SH-SY5Y (cell line): ENCODE measurements at regions not wholly inside any gene's neighbourhood (a gene's known extent, or its start where the extent isn't known, plus 50 kb on each side); places are given as distances from the start of the nearest gene placed in this dataset.

ENCODE experiments used
- GATA2 ChIP-seq: IDR thresholded peaks from 2 replicates; pipeline ENCODE4 v1.6.1; 2011; ENCODE audit warnings: mild to moderate bottlenecking, low read depth, low read length
- GATA3 ChIP-seq: IDR thresholded peaks from 2 replicates; pipeline ENCODE4 v1.6.1; 2011; ENCODE audit warnings: low read depth, mild to moderate bottlenecking, low read length, moderate library complexity

DNA sequence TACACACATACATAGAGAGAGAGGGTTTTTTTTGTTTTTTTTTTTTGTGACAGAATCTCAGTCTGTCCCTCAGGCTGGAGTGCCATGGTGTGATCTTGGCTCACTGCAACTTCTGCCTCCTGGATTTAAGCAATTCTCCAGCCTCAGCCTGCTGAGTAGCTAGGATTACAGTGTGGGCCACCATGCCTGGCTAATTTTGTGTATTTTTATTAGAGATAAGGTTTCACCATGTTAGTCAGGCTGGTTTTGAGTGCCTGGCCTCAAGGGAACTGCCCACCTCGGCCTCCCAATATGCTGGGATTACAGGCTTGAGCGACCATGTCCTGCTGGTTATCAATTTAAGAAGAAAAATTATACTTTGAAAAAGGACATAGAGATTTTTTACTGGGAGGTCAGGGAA, 710.6 kb downstream of the SLC6A15 start:
- no peak for TF ChIP-seq GATA3
- TF ChIP-seq GATA2 = no peak

DNA sequence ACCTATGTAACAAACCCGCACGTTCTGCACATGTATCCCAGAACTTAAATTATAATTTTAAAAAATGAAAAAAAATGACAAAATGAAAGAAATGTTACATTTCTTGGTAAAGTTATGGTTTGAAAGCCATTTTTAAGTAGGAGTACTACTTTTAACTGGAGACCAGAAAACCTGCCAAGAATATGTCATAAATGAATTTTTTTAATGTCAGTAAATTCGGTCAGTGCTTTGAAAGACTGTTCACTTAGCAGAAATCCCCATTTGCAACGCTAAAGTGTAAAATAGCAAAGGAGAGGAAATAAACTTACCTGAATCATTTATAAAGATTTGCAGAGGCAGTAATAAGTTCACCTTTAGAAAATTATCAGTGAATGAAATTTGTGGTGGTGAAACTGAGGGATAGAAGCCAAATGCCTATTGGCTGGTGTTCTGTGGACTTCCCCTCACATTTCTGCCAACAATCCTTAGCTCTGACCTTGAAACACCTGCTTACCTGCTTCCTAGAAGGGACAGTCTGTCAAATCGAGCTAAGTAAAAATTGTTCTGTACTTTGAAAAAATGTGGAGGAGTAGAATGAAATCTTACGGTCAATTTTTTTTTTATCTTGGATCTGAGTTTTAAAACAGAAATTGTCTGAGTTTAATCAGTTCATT, 714.2 kb downstream of the SLC6A15 start:
- no peak for TF ChIP-seq GATA2
- TF ChIP-seq GATA3 = no peak

DNA sequence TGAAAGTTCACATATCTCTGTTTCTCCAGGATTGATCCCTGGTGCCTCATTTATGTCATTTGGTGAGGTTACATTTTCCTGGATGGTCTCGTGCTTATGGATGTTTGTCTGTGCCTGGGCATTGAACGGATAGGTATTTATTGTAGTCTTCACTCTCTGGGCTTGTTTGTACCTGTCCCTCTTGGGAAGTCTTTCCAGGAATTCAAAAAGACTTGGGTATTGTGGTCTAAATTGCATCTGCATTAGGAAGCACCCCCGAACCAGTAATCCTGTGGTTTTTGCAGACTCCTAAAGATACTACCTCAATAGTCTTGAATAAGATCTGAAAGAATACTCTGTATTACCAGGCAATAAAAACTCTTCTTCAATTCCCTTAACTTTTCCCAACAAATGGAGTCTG, 720.8 kb downstream of the SLC6A15 start:
- TF ChIP-seq GATA2 (no peak), GATA3 (no peak)

DNA sequence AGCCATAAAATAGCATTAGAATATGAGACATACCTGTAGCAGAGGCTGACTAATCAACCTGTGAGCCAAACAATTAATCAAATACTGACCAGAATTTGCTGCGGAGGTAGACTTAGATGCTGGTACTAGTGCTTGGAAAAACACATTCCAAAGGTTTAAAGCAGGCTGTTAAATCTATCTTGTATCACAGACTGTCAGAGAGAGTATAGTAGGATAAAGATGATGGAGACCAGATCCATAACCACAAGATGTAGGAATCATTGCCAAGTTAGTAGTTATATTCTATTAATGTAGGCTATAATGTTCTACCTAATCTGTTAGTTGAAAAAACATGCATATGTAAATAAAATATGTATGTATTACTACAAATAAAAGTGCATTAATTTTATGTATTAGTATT, 726.2 kb downstream of the SLC6A15 start:
- no peak for TF ChIP-seq GATA3
- TF ChIP-seq GATA2 = no peak

DNA sequence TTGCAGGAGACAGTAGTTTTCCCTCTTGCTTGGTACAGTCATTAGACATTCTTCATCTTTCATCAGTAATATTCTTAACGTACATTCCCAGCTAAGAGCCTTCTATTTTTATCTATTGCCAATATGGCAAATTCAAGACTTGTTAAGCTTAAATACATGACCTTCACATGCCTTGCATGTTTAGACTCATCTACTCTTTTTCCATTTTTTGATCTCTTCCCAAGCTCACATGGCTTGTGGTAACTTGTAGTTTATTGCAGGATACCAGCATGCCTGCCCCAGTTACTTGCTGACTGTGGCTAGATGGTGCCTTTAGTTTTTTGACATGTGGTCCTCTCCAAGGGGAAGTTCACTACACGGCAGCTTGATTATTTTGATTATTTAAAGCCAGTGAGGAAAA, 729.0 kb downstream of the SLC6A15 start:
- no peak for TF ChIP-seq GATA3
- no peak for TF ChIP-seq GATA2

DNA sequence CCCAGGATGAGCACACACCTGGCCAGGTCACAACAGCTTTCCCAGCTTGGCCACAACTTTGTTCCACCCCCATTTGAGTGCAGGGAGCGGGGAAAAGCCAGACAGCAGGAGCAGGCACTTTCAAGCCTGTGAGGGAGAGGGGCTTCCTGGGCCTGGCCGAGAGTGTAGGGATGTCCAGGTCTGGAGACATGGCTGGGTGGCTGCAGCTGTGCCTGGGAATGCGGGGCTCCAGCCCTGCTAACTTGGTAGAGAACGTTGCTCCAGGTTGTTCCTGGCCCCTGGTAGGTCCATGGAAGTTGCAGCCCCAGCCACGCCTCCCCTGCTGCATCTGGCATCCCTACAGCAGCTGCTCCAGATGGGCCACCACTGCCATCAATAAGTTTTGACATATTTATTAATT, 738.5 kb downstream of the SLC6A15 start:
- no peak for TF ChIP-seq GATA2
- no peak for TF ChIP-seq GATA3

DNA sequence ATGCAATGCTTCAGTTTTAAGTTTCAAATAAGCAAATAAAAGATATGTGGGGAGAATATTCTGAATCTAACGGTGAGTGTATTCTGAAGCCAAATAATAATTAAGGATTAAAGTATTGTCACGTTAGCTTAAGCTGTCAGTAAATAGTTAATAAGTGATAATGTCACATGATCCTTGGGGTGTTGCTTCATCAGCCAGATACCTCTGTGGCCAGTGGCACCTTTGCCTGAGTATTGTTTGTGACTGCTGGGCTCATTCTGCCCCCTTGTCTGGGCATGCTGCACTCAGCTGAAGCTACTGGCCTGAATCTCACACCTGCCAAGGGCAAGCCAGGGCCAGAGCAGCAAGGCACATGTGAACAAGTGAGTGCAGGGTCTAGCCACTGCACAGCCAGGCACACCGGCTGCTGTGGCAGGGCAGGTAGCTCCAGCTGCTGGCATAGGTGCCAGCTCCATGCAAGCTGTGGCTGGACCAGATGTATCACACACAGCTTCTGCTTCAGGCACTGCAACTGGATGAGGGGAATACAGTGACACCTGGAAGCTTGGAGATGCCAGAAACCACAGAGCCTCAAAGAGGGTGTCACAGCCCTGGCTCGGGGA, 739.7 kb downstream of the SLC6A15 start:
- TF ChIP-seq GATA3 = no peak
- TF ChIP-seq GATA2 = no peak

DNA sequence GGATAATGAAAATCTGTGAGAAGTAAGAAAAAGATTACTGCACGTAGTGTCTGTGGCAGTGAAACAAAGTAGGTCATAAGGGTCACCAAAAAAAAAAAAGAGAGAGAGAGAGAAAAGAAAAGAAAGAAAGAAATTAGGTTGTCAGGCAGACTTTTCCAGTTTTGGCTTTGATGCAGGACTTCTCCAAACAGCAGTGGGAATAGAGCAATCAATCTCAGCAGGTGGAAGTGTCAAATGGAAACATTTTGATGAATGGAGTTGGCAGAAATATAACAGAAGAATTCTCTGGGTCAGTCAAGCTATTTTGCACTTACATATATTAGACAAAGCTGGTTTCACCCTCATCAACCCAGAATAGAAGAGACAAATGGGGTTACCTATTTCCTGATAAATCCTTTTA, 745.8 kb downstream of the SLC6A15 start:
- TF ChIP-seq GATA3 (no peak), GATA2 (no peak)

DNA sequence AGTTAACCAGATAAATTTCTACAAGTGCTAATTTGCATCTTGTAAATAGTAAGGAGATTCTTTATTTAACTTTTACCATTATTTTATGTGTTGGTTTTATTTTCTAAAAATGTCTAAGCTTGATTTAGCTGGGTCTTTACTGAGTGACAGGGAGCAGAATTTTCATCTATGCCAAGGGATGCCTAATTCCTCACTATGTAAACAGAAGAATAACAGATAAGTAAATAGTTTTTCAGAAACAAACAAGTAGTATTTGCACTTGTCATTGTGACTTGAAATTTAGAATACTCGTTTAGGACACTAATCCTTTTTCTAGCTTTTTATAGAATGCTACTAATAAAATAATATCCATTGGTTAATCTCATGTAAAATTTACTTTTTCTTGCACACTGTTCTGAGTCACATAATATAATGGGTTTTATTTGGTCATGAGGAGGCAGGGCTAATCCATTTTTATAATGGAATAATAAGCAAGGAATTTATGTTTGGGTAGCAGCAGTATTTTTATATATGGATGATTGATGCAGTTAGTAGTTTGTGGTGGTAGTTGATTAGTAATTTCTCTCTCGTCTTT, 746.5 kb downstream of the SLC6A15 start:
- TF ChIP-seq GATA3 (no peak), GATA2 (no peak)

DNA sequence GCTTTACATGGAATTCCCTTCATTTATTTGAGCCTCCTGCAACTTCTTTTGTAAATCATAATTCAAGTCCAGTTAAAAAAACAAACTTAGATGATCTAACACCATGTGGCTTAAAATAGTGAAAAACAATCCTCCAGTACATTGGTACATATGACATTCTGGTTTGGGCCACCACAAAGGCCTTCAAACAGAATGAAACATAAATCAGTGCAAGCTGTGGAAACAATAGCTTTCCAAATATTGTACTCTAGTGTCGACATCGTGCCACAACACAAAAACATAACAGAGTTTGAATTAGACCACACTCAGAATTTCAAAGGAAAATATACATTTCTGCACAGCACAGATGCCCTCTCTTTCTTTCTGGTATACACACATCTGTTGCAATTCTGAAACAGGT, 751.3 kb downstream of the SLC6A15 start:
- TF ChIP-seq GATA3 (no peak), GATA2 (no peak)

DNA sequence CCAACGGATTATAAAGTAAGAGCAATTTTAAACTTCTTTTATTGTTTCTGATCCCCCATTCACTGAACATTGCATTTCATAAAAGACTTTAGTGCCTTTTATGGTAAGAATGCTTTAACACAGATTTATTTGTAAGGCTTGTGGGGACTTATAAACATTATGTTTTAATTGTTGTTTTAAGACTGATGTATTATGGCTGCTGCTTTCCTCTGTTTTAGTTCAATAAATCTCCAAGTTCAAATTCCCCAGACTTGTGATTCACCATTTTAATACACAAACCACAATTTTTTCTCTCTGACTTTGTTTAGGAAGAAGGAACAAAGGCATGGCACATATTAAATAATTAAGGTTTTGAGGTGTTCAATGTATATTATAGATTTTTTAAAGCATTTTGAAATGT, 753.3 kb downstream of the SLC6A15 start:
- TF ChIP-seq GATA3 (no peak), GATA2 (no peak)

DNA sequence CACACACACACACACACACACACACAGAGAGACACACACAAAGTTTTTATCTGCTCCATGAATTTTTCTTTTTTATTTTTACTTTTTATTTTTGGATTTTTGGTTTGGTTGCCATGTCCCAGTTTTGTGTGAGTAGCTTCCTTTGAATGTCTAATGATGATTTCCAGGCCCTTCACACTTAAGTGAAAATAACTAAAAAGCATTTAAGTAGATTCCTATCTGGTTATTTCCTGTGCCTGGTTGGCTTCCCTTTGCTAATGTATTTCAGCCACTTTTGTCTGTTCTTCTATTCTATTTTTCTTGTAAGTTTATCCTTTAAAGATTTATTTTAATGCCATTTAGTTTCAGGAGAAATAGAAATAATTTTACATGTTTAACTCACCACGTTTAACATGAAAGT, 755.4 kb downstream of the SLC6A15 start:
- TF ChIP-seq GATA3 (peak; percentile 77), GATA2 (peak; percentile 39; the same call in 1 of the 2 replicates)

DNA sequence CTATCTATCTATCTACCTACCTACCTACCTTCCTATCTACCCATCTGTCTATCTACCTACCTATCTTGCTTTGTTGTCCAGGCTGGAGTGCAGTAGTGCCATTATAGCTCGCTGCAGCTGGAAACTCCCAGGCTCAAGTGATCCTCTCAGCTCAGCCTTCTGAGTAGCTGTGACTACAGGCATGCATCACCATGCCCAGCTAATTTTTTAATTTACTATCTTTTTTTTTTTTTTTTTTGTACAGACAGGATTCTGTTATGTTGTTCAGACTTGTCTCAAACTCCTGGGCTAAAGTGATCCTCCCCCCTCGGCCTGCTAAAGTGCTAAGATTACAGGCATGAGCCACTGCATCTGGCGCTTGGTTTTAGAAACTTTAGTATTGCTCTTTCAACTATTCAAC, 762.4 kb downstream of the SLC6A15 start:
- TF ChIP-seq GATA2 = no peak
- no peak for TF ChIP-seq GATA3

DNA sequence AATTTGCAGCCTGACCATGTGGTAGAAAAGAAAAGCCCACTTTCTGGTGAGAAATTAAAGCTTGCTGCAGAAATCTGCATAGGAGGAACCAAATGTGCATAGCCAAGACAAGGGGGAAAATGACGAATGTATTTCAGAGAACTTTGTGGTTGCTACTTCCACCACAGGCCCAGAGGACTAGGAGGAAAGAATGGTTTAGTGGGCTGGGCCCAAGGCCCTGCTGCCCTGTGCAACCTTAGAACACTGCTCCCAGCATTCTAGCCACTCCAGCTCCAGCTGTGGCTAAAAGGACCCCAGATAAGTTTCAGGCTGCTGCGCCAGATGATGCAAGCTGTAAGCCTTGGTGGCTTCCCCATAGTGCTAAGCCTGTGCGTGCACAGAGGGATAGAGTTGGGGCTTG, 764.3 kb downstream of the SLC6A15 start:
- no peak for TF ChIP-seq GATA3
- TF ChIP-seq GATA2 = no peak

DNA sequence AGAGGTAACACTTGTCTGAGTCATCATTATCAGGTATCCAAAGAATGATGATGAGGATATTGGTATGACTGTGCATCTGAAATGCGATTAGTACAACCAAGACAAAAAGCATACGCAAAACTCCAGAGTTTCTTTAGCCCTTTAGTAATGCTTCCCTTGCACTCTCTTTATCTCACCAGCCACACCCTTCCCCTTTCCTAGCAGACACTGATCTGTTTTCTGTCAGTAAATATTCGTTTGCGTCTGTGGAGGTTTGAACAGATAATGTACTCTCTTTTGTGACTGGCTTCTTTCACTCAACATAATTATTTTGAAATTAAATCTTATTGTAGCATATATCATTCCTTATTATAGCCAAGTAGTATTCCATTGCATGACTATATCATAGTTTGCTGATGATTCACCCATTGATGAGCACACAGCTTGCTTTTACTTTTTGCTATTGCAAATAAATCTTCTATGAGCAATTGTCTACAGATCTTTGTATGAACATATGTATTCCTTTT, 775.7 kb downstream of the SLC6A15 start:
- peak; percentile 64; the same call in 1 of the 2 replicates for TF ChIP-seq GATA2
- peak; percentile 44; the same call in 1 of the 2 replicates for TF ChIP-seq GATA3
